ENCODE measurements at regions not wholly inside any gene's neighbourhood (a gene's known extent, or its start where the extent isn't known, plus 50 kb on each side); places are given as distances from the start of the nearest gene placed in this dataset.

DNA sequence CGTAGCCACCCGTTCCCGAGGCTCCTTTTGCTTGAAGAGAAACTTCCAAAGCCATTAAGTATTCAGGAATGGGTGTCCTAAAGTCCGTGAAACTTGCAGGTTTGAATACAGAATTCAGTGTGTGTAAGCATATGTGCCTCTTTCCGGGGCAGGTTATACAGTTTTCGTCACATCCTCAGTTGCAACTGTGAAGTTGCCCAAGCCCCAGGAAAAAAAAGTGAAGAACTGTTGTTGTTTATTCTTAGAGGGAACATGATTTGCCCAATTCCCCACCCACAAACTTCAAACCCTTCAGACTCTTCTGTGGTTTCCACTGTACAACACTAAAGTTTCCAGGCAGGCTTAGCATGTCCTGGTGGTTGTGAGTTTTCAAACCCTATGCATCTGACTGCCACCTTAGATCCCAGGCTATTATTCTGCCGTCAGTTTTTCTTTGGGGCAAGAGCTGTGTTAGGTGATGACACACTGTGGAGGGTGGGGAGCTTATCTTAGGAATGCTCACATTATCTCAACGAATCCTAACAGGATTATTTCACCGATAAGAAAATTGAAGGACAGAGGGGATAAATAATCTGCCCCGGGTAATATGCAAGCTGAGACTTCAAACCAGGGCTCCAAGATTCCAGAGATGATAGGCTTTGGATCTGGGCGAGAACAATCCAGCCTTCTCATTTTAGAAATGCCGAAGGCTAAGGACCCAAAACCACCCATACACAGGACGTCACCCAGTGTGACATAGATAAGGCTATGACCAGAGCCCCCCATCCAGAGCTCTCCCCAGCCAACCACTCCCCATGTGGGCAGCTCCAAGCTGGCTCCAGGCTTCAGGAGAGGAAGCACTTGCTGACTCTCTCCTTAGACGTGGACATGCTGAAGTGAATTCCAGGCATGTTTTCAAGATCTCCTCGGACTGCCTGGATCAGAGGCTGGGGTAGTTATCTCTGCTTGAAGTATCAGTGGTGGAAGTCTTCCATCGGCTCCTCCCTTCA, 81.7 kb upstream of the AFDN start:
- TF ChIP-seq, protein P1, sequence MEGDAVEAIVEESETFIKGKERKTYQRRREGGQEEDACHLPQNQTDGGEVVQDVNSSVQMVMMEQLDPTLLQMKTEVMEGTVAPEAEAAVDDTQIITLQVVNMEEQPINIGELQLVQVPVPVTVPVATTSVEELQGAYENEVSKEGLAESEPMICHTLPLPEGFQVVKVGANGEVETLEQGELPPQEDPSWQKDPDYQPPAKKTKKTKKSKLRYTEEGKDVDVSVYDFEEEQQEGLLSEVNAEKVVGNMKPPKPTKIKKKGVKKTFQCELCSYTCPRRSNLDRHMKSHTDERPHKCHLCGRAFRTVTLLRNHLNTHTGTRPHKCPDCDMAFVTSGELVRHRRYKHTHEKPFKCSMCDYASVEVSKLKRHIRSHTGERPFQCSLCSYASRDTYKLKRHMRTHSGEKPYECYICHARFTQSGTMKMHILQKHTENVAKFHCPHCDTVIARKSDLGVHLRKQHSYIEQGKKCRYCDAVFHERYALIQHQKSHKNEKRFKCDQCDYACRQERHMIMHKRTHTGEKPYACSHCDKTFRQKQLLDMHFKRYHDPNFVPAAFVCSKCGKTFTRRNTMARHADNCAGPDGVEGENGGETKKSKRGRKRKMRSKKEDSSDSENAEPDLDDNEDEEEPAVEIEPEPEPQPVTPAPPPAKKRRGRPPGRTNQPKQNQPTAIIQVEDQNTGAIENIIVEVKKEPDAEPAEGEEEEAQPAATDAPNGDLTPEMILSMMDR (conservative IDR thresholded peaks at IDR 0.05; ENCODE audit: low read depth, low read length): no peak
- TF ChIP-seq CEBPB (IDR thresholded peaks at IDR 0.05; ENCODE audit: low read depth, low read length) (no peak), MAZ (IDR thresholded peaks at IDR 0.05; ENCODE audit: borderline replicate concordance, low read depth, low read length) (no peak), RAD21 (IDR thresholded peaks at IDR 0.05; ENCODE audit: low read length) (no peak)

Data from IMR-90 (cell line).